ENCODE measurements at regions not wholly inside any gene's neighbourhood (a gene's known extent, or its start where the extent isn't known, plus 50 kb on each side); places are given as distances from the start of the nearest gene placed in this dataset.

DNA sequence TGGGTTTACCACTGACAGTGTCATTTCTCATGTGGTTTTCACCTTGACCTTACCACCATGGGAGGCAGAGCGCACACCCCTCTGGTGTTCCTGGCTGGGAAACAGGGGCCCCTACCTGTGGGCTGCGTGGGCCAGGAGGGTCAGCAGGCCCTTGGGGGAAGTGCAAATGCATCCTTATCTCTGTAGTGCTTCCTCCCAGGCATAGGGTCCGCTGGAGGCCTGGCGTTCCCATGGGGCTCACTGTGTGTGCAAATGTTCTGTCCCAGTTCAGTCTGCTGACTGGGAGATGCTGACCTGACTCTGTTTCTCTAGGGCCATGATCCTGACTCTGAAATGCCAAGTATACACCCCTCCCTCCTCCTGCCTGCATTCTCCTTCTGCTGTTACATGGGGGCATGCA is 81.3 kb downstream of the SLC25A47 start:
- no peak for TF ChIP-seq CTCF (IDR thresholded peaks at IDR 0.05; ENCODE audit: insufficient read depth, missing control alignments)
- FAIRE-seq: no peak
- DNase-seq (ENCODE audit: insufficient read length, low spot score): no peak

- DNase-seq (ENCODE audit: insufficient read length, low spot score) (no peak), FAIRE-seq (no peak)
- no peak for TF ChIP-seq CTCF (IDR thresholded peaks at IDR 0.05; ENCODE audit: insufficient read depth, missing control alignments)
Measured at GRCh38 chr14:100405760-100406455, 82.8 kb downstream of the SLC25A47 start.

- FAIRE-seq: no peak
- DNase-seq (ENCODE audit: insufficient read length, low spot score): no peak
- TF ChIP-seq CTCF (IDR thresholded peaks at IDR 0.05; ENCODE audit: insufficient read depth, missing control alignments): no peak
Measured at GRCh38 chr14:100406505-100407131, 83.5 kb downstream of the SLC25A47 start.

DNA sequence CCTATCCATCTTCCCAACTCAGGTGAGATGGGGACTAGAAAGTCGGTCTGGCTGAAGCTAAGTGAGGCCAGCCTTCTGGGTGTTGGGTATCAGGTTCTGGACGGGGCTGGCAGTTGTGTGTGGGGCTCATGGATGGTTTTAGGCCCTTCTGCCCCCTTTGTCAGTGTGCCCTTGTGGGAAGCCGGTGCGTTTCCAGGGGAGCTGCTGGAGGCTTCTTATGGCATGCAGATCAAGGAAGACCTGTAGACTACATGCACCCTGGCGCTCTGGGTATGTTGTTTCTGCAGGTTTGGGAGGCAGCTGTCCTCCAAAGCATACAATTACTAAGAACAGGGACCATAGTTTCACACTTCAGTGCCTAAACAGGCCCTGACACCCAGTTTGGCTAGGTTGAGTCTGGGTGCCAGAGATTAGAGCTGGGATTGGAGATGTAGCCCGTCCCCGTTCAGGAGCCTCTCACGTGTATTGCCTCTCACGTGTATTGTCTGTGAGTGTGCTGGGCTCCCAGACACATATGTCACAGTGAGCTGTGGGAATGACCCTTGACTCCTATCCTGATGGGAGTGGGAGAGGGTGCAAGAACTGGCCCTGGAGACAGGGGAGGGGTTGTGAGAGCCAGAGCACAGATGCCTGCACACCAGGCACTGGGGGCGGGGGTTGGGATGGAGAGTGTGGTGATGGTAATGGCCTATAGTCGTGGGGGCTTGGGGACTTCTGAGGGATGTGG is 84.4 kb downstream of the SLC25A47 start:
- no peak for TF ChIP-seq CTCF (IDR thresholded peaks at IDR 0.05; ENCODE audit: insufficient read depth, missing control alignments)
- no peak for DNase-seq (ENCODE audit: insufficient read length, low spot score)
- FAIRE-seq: no peak

DNA sequence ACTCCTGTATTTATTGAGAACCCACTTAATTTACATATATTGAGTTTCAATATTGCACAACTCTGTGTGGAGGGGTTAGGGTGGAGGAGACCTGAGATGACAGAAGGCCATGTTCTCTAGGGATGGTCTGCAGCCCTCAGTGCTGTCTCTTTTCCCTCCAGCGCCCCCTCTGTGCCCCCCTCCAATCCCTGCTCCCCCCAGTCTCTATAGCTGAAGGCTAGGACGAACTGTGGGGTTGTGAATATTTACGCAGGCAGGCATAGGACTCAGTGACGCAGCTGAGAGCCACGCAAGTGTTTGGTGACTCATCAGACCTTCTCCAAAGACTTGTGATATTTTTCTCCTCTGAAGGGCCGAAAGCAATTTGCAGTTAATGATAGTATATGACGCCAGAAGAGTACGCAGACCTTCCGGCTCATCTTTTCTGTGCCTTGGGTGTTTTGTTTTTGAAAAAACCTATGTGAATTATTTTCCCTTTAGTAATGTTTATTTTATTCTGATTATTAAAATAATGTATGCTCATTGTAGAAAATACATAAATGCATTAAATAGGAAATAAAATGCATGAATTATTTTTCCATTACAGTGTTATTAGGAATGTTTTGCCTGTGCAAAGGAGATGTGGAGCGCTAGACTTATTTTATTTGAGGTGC is 85.3 kb downstream of the SLC25A47 start:
- DNase-seq (ENCODE audit: insufficient read length, low spot score) (no peak), FAIRE-seq (no peak)
- no peak for TF ChIP-seq CTCF (IDR thresholded peaks at IDR 0.05; ENCODE audit: insufficient read depth, missing control alignments)

DNA sequence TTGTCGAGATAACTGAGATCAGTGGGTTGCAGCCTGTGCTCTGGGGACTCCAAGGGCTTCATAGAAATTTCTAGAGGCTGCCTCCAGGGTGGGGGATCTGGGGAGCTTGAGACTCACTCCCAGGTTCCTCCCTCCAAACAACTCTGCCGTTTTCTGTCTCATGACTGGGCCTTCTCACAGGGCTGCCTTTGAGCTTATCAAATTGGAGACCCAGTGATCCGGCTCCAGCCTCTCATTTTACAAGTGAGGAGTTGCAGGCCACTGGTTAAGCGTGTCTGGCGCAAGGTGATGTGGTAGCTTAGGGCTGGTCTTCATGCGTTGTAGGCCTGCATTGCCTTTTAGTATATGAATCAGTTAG is 85.8 kb downstream of the SLC25A47 start:
- no peak for FAIRE-seq
- TF ChIP-seq CTCF (IDR thresholded peaks at IDR 0.05; ENCODE audit: insufficient read depth, missing control alignments): no peak
- no peak for DNase-seq (ENCODE audit: insufficient read length, low spot score)

Measured in D721Med (cell line).